Endothelial cell of umbilical vein (primary cell): ENCODE measurements at regions not wholly inside any gene's neighbourhood (a gene's known extent, or its start where the extent isn't known, plus 50 kb on each side); places are given as distances from the start of the nearest gene placed in this dataset.
A peak's percentile ranks its signal among the peaks of the same experiment; 100 is the strongest.

Source experiments
- BruUV-seq: library from RNA; stranded (reverse); fragments of 400-500 nt; replicated peaks from 2 replicates; lab custom pipeline; 2021; lab: Mats Ljungman, UMichigan
- CTCF ChIA-PET: fragments of 300-600, 350-600 bp; sonication (Branson Sonifier 250); formaldehyde crosslinking; loops from one replicate; lab custom pipeline; 2021; ENCODE audit warnings: antibody characterized with exemption, inconsistent platforms; lab: Charles Lee
- POLR2A ChIA-PET: fragments of 300-600, 350-600 bp; sonication (Branson Sonifier 250); formaldehyde crosslinking; loops from one replicate; lab custom pipeline; 2021; ENCODE audit warnings: antibody characterized with exemption, inconsistent platforms; lab: Charles Lee
- DNase-seq: peaks from one replicate; pipeline ENCODE4 v3.0.0-alpha.2; 2011; ENCODE audit warnings: low read depth, low spot score
- FAIRE-seq: peaks from 2 replicates; lab custom pipeline; 2011; peaks lifted over from hg19 to GRCh38; lab: Jason Lieb, UNC
- H2AFZ ChIP-seq: 2 replicates; pipeline ENCODE4 v1.6.0; 2012; ENCODE audit warnings: low read depth, low read length, control low read depth, inconsistent platforms
- H3K27ac ChIP-seq: 2 replicates; pipeline ENCODE4 v1.5.1; 2011; ENCODE audit warnings: low read depth, mild to moderate bottlenecking, control low read depth, low read length, moderate library complexity; ENCODE audit not compliant: insufficient read depth
- H3K27me3 ChIP-seq, 2 experiments: 2 replicates each; pipeline versions ENCODE4 v1.6.0 to v1.6.1; 2011; ENCODE audit warnings: low read length in 2 of 2, mixed read lengths in 1 of 2; ENCODE audit not compliant: control insufficient read depth in 2 of 2, insufficient read depth in 2 of 2
- H3K36me3 ChIP-seq, 2 experiments: 2 replicates in 1 of 2; 3 replicates in 1 of 2; pipeline ENCODE4 v1.5.1; 2011; ENCODE audit warnings: low read length in 2 of 2, mild to moderate bottlenecking in 1 of 2, moderate library complexity in 1 of 2; ENCODE audit not compliant: control insufficient read depth in 2 of 2, insufficient read depth in 2 of 2; ENCODE audit errors: extremely low read depth in 1 of 2
- H3K4me1 ChIP-seq: 3 replicates; pipeline ENCODE4 v1.5.1; 2011; ENCODE audit warnings: mild to moderate bottlenecking, low read length; ENCODE audit not compliant: control insufficient read depth, insufficient read depth; ENCODE audit errors: extremely low read depth
- H3K4me2 ChIP-seq: 2 replicates; pipeline ENCODE4 v1.6.1; 2011; ENCODE audit warnings: low read length, control low read depth, mixed read lengths; ENCODE audit not compliant: insufficient read depth
- H3K4me3 ChIP-seq, 3 experiments: fragments of 200-600 bp in 1 of 3; sonication (generic), shearing (Covaris generic) in 1 of 3; replicated peaks in 1 of 3; 2 replicates each; pipeline ENCODE4 v1.5.1; 2011 to 2016; ENCODE audit warnings: control low read depth in 3 of 3, low read length in 3 of 3, mild to moderate bottlenecking in 2 of 3, inconsistent platforms in 1 of 3, low read depth in 1 of 3, moderate library complexity in 1 of 3; ENCODE audit not compliant: insufficient read depth in 1 of 3
- H3K79me2 ChIP-seq: 2 replicates; pipeline ENCODE4 v1.6.0; 2012; ENCODE audit warnings: low read length, inconsistent platforms; ENCODE audit not compliant: control insufficient read depth, insufficient read depth
- H3K9ac ChIP-seq: replicated peaks from 2 replicates; pipeline ENCODE3; 2011; ENCODE audit warnings: low read length, control low read depth; ENCODE audit not compliant: insufficient read depth; ENCODE audit errors: extremely low read depth
- H3K9me1 ChIP-seq: replicated peaks from 3 replicates; pipeline ENCODE4 v1.6.0; 2011; ENCODE audit warnings: mild to moderate bottlenecking, low read length; ENCODE audit not compliant: control insufficient read depth, insufficient read depth; ENCODE audit errors: extremely low read depth
- H3K9me3 ChIP-seq: replicated peaks from 2 replicates; pipeline ENCODE4 v1.5.1; 2012; ENCODE audit warnings: low read length, inconsistent platforms; ENCODE audit not compliant: control insufficient read depth, insufficient read depth
- H4K20me1 ChIP-seq: replicated peaks from 2 replicates; pipeline ENCODE3; 2011; ENCODE audit warnings: mild to moderate bottlenecking, low read length; ENCODE audit not compliant: control insufficient read depth, insufficient read depth; ENCODE audit errors: extremely low read depth
- CTCF ChIP-seq, 2 donors: IDR thresholded peaks; 1 replicate in 1 of 2; 2 replicates in 1 of 2; pipeline ENCODE4 v1.5.1; 2011; ENCODE audit warnings: low read length in 2 of 2, mild to moderate bottlenecking in 2 of 2, moderate library complexity in 2 of 2, control low read depth in 1 of 2, inconsistent platforms in 1 of 2, low read depth in 1 of 2; ENCODE audit not compliant: insufficient read depth in 1 of 2; ENCODE audit errors: extremely low read depth in 1 of 2
- GATA2 ChIP-seq: IDR thresholded peaks from 2 replicates; pipeline ENCODE4 v1.7.0; 2011; ENCODE audit warnings: low read depth, mild to moderate bottlenecking, moderate library complexity, mixed read lengths, low read length; ENCODE audit not compliant: insufficient read length, insufficient read depth
- JUN ChIP-seq: IDR thresholded peaks from 2 replicates; pipeline ENCODE4 v1.6.1; 2011; ENCODE audit warnings: borderline replicate concordance, low read depth; ENCODE audit not compliant: insufficient read length, insufficient read depth
- MAX ChIP-seq: IDR thresholded peaks from 2 replicates; pipeline ENCODE4 v1.6.1; 2011; ENCODE audit not compliant: insufficient read depth, insufficient read length
- POLR2AphosphoS5 ChIP-seq: IDR thresholded peaks from 2 replicates; pipeline ENCODE4 v1.6.1; 2012; ENCODE audit warnings: low read depth, mild to moderate bottlenecking, control low read depth, low read length, moderate library complexity; ENCODE audit not compliant: insufficient read depth
- dilution Hi-C: fragments of 300-500 bp; cut with MboI; formaldehyde crosslinking; loops from one replicate; pipeline ENCODE4 v1.15.0; 2019; ENCODE audit warnings: low sequenced_read_pairs; ENCODE audit not compliant: extremely low pct_ligation_motif_present
- intact Hi-C: fragments of 100-400 bp; cut with micrococcal nuclease; formaldehyde crosslinking; loops from one replicate; pipeline ENCODE4 v1.10.0; 2022

- Histone ChIP-seq H3K27ac (no peak overlapping the region), H3K4me2 (no peak overlapping the region), H3K9me3 (no peaks in the 10 kb centered on the region), H3K36me3 (no peaks in the 10 kb centered on the region), H3K4me3 (no peak overlapping the region), H4K20me1 (no peaks in the 10 kb centered on the region), H2AFZ (no peak overlapping the region), H3K79me2 (no peaks in the 10 kb centered on the region), H3K27me3 (peaks cover 8 to 9% of the 10 kb centered on the region in 2 experiments), H3K9me1 (no peaks in the 10 kb centered on the region), H3K9ac (no peak overlapping the region), H3K4me1 (peaks cover 40% of the 10 kb centered on the region)
- no TSS peak for BruUV-seq
- intact Hi-C loops (loop anchor here (1.0 kb wide), 1 partner anchor 8 kb away; no protein-coding TSS in a partner anchor), dilution Hi-C loops (no loop called here)
- POLR2A ChIA-PET: no interaction called here
- TF ChIP-seq JUN (no peak), GATA2 (no peak)
- CTCF ChIA-PET: interaction anchor here (0.6 to 2.5 kb wide), 10 partner anchors 9 to 333 kb away, joined by 3 to 12 read pairs (median 4); no protein-coding TSS in a partner anchor
- no peak for FAIRE-seq
- DNase-seq: no peak
Observed at GRCh38 chr3:128557531-128558280, 64.7 kb upstream of the GATA2 start.

- DNase-seq: peak; percentile 79
- FAIRE-seq: peak; percentile 71
Observed at GRCh38 chr3:128556907-128557306, 63.9 kb upstream of the GATA2 start.

More at GRCh38 chr3:128556907-128557306, 63.9 kb upstream of the GATA2 start:
- H3K9me3 ChIP-seq: no peaks in the 10 kb centered on the region
- no peaks in the 10 kb centered on the region for H3K79me2 ChIP-seq
- ChIA-PET POLR2A (no interaction called here), CTCF (interaction anchor here (0.6 to 2.5 kb wide), 10 partner anchors 10 to 332 kb away, joined by 3 to 12 read pairs (median 4); no protein-coding TSS in a partner anchor)
- BruUV-seq: no TSS peak
- dilution Hi-C loops (no loop called here), intact Hi-C loops (loop anchor here (1.0 kb wide), 1 partner anchor 8 kb away; no protein-coding TSS in a partner anchor)
- peaks cover 2 to 6% of the 10 kb centered on the region in 2 experiments for H3K27me3 ChIP-seq
- no peak overlapping the region for H2AFZ ChIP-seq
- no peaks in the 10 kb centered on the region for H4K20me1 ChIP-seq
- H3K9ac ChIP-seq: no peak overlapping the region
- H3K4me3 ChIP-seq: no peak overlapping the region
- no peak for TF ChIP-seq CTCF (IDR thresholded peaks at IDR 0.05; ENCODE audit: extremely low read depth in 1 of 2, insufficient read depth in 1 of 2, low read depth in 1 of 2, low read length in 2 of 2)
- TF ChIP-seq GATA2: no peak
- TF ChIP-seq MAX: peak; percentile 7
- peak; percentile 62 for TF ChIP-seq POLR2AphosphoS5
- no peak for TF ChIP-seq JUN
- H3K36me3 ChIP-seq: no peaks in the 10 kb centered on the region
- H3K9me1 ChIP-seq: no peaks in the 10 kb centered on the region
- H3K27ac ChIP-seq: no peak overlapping the region
- H3K4me1 ChIP-seq: peaks cover 40% of the 10 kb centered on the region
- no peak overlapping the region for H3K4me2 ChIP-seq
